Sigmoid colon (tissue), 6 donors: ENCODE measurements at regions not wholly inside any gene's neighbourhood (a gene's known extent, or its start where the extent isn't known, plus 50 kb on each side); places are given as distances from the start of the nearest gene placed in this dataset.
A peak's percentile ranks its signal among the peaks of the same experiment; 100 is the strongest.

Experiments
- DNase-seq: peaks from one replicate; pipeline ENCODE4 v3.0.0-alpha.2; 2019
- H3K27ac ChIP-seq, 4 donors: fragments of 200-600 bp; sonication (generic); one replicate each; pipeline ENCODE4 v1.5.1; 2016 to 2019; ENCODE audit warnings: mild to moderate bottlenecking in 1 of 4
- H3K27me3 ChIP-seq, 3 donors: fragments of 200-600 bp; sonication (generic); one replicate each; pipeline ENCODE4 v1.5.1; 2019; ENCODE audit warnings: mild to moderate bottlenecking in 1 of 3
- H3K36me3 ChIP-seq, 4 donors: fragments of 200-600 bp; sonication (generic); one replicate each; pipeline ENCODE4 v1.5.1; 2016 to 2019
- H3K4me1 ChIP-seq, 4 donors: fragments of 200-600 bp; sonication (generic); one replicate each; pipeline ENCODE4 v1.5.1; 2017 to 2019
- H3K4me3 ChIP-seq, 4 donors: fragments of 200-600 bp; sonication (generic); one replicate each; pipeline ENCODE4 v1.5.1; 2017 to 2019; ENCODE audit warnings: mild to moderate bottlenecking in 2 of 4, moderate library complexity in 1 of 4
- H3K9me3 ChIP-seq, 4 donors: fragments of 200-600 bp in 3 of 4; sonication (generic) in 3 of 4; one replicate each; pipeline versions ENCODE4 v1.5.1 to v1.6.1; 2013 to 2019
- EP300 ChIP-seq, 4 donors: sonication (generic); formaldehyde crosslinking; IDR thresholded peaks; one replicate each; pipeline ENCODE4 v1.6.1; 2017; ENCODE audit warnings: antibody characterized with exemption in 4 of 4
- POLR2A ChIP-seq, 2 donors: fragments of 450-650 bp; IDR thresholded peaks; one replicate each; pipeline ENCODE4 v1.6.1; 2016; ENCODE audit warnings: antibody characterized with exemption in 2 of 2, mild to moderate bottlenecking in 2 of 2, moderate library complexity in 2 of 2
- POLR2AphosphoS5 ChIP-seq, 4 donors: sonication (generic); formaldehyde crosslinking; IDR thresholded peaks; one replicate each; pipeline ENCODE4 v1.6.1; 2017; ENCODE audit warnings: antibody characterized with exemption in 4 of 4
- WGBS, 2 donors: extraction: QIAGEN DNeasy Blood & Tissue Kit; methylation state at CpG; one replicate each; pipeline ENCODE4 v1.1.7; 2013; 5-methylcytosine and 5-hydroxymethylcytosine counted together
- intact Hi-C: fragments of 100-400 bp; cut with DNase I; formaldehyde crosslinking; loops from one replicate; pipeline ENCODE4 v1.15.1; 2023
- TF ChIP-seq, protein P1 (sequence below), 4 experiments: fragments of 450-650 bp in 3 of 4; fragments of 200-600 bp in 1 of 4; IDR thresholded peaks; one replicate each; pipeline ENCODE4 v1.5.1; 2016 to 2019; ENCODE audit warnings: antibody characterized with exemption in 4 of 4, mild to moderate bottlenecking in 3 of 4, moderate library complexity in 2 of 4
- donor health status: healthy with polysubstance abuse.
- donor health status: healthy.

DNA sequence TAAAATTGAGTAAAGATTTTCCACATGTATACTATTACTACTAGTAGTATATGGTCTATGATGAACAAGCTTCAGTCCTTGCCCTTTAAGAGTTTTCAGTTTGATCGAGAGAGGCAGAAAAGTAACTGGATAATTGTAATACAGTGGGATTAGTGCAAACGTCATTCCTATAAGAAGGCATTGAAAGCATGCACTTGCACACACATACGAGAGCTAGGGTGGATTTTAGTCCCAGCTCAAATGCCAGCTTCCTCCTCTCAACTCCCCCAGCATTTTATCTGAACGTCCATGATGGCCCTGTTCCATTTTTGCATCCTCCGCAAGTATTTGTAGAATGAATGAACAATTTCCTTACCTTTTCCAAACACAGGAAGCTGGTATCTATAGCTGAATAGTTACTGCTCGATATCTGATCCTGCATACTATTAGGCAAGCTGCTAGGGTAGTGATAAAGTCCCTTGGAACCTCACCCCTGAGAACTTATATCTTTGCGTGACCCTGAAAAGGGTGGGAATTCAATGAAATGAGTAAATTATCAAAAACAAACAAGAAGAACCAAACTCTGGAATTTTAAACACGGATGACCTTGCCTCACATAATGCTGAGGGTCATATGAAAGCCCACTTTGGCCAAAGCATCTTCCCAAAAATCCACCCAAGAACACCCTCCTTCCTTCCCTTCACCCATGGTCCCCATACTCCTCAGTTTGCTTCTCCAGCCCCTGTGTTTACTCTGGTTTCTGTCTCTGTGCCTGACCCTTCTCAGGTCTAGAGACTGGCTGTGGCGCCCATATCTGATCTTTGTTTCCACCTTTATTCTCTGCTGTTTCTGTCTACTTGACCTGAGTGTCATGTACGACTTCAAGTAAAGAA, 60.5 kb downstream of the TMEM100 start:
- DNase-seq: no peak
- Histone ChIP-seq H3K27ac (no peak overlapping the region), H3K36me3 (no peaks in the 10 kb centered on the region), H3K4me1 (peaks cover 0 to 12% (median under 1%) of the 10 kb centered on the region in 4 donors), H3K27me3 (no peaks in the 10 kb centered on the region), H3K4me3 (no peak overlapping the region), H3K9me3 (no peaks in the 10 kb centered on the region)
- WGBS, 2 donors: 78 to 84% methylated on average over 10 of the region's 10 CpGs
- intact Hi-C loops: no loop called here
- TF ChIP-seq, protein P1, sequence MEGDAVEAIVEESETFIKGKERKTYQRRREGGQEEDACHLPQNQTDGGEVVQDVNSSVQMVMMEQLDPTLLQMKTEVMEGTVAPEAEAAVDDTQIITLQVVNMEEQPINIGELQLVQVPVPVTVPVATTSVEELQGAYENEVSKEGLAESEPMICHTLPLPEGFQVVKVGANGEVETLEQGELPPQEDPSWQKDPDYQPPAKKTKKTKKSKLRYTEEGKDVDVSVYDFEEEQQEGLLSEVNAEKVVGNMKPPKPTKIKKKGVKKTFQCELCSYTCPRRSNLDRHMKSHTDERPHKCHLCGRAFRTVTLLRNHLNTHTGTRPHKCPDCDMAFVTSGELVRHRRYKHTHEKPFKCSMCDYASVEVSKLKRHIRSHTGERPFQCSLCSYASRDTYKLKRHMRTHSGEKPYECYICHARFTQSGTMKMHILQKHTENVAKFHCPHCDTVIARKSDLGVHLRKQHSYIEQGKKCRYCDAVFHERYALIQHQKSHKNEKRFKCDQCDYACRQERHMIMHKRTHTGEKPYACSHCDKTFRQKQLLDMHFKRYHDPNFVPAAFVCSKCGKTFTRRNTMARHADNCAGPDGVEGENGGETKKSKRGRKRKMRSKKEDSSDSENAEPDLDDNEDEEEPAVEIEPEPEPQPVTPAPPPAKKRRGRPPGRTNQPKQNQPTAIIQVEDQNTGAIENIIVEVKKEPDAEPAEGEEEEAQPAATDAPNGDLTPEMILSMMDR (IDR thresholded peaks at IDR 0.05): no peak
- TF ChIP-seq EP300 (IDR thresholded peaks at IDR 0.05) (no peak), POLR2AphosphoS5 (IDR thresholded peaks at IDR 0.05) (no peak), POLR2A (IDR thresholded peaks at IDR 0.05) (no peak)

DNA sequence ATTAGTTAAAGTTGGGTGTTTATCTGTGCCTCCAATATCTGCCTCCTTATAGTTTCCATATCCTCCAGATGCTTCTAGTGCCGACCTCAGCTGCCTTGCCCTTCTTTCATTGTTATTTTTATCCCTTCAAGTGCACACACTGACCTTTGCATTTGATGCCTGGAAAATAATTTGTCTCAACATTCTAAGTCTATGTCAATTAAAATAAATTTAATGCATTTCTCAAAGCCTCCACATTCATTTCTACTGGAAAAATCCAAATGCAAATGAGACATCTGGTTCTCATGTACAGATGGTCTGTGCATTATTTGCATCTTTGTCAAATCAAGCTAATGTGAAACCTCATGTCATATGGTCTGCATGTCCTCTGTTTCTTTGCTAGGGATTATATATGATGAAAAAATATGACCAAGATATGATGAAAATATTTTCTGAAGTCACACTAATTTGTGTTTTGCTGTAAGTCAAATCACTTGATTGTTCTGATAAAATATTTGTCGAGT, 61.4 kb downstream of the TMEM100 start:
- intact Hi-C loops: no loop called here
- H3K4me3 ChIP-seq: no peak overlapping the region
- H3K9me3 ChIP-seq: no peaks in the 10 kb centered on the region
- TF ChIP-seq POLR2A (IDR thresholded peaks at IDR 0.05) (no peak), POLR2AphosphoS5 (IDR thresholded peaks at IDR 0.05) (no peak), EP300 (IDR thresholded peaks at IDR 0.05) (no peak)
- TF ChIP-seq, protein P1 (IDR thresholded peaks at IDR 0.05): no peak
- no peaks in the 10 kb centered on the region for H3K27me3 ChIP-seq
- H3K27ac ChIP-seq: peak overlapping the region in 1 of 4 donors; percentile 50
- 62 to 77% methylated on average over 2 of the region's 2 CpGs for WGBS, 2 donors
- no peak for DNase-seq
- H3K4me1 ChIP-seq: peaks cover 0 to 12% (median 2%) of the 10 kb centered on the region in 4 donors
- no peaks in the 10 kb centered on the region for H3K36me3 ChIP-seq

DNA sequence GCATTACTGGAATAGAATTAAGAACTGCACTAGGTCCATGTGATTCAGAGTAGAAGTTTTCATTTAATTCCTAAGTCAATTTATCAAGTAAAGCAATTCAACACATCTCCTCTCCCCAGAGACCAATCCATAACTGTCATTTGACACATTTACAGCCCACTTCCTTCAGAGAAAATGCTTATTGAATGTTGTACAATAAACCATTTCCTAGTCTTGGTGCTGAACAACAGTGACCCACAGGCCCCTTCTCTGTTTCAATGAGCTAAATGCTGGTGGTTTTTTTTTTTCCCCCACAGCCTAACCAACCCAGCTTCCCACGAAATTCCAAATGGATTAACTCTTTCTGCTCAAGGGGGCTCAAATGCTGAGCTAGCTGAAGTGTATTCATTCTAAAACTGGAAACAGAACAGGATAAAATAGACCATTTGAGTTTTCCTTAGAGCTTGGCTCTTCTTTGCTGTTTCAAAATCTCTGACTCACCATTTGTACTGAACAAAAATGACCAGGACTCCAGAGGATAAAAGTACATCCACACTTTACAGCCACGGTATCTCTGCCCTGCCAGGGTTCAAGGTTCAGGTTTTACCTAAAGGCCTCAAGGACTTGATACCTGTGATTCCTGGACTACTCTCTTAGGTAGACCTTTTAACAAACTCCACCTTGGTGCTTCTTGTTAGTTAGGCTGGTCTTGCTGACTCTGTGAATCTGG, 62.3 kb downstream of the TMEM100 start:
- H3K4me1 ChIP-seq: peaks cover 0 to 19% (median 8%) of the 10 kb centered on the region in 4 donors

DNA sequence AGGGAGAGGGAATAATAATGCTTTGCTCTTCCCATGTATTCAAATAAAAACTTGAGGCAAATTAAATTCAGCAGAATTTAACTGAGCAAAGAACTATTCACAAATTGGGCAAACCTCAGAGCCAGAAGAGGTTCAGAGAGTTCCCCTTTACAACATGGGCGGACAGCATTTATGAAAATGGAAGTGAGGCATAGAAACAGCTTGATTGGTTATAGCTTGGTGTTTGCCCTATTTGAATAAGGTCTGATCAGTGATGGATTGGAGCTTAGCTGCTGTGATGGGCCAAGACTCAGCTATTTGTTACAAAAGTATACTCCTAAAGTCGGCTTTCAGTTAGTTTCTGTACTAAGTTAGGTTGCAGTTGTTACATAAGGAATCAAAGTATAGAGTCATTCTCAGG, 63.0 kb downstream of the TMEM100 start:
- Histone ChIP-seq H3K4me1 (peaks cover 0 to 26% (median 14%) of the 10 kb centered on the region in 4 donors), H3K4me3 (no peak overlapping the region), H3K36me3 (no peaks in the 10 kb centered on the region), H3K27me3 (no peaks in the 10 kb centered on the region), H3K9me3 (no peaks in the 10 kb centered on the region), H3K27ac (peak overlapping the region; percentile 45 to 50 (median 50))
- 74 to 83% methylated on average over 2 of the region's 2 CpGs for WGBS, 2 donors
- no peak for TF ChIP-seq EP300 (IDR thresholded peaks at IDR 0.05)
- no peak for TF ChIP-seq POLR2A (IDR thresholded peaks at IDR 0.05)
- TF ChIP-seq, protein P1 (IDR thresholded peaks at IDR 0.05): no peak
- no peak for TF ChIP-seq POLR2AphosphoS5 (IDR thresholded peaks at IDR 0.05)
- DNase-seq: no peak
- intact Hi-C loops: no loop called here

More for the DNA sequence above, 62.3 kb downstream of the TMEM100 start:
- Histone ChIP-seq H3K4me3 (no peak overlapping the region), H3K27ac (peak overlapping the region; percentile 33 to 50 (median 48)), H3K27me3 (no peaks in the 10 kb centered on the region), H3K36me3 (no peaks in the 10 kb centered on the region), H3K9me3 (no peaks in the 10 kb centered on the region)
- 6 to 30% methylated on average over 2 of the region's 2 CpGs for WGBS, 2 donors
- TF ChIP-seq POLR2A (IDR thresholded peaks at IDR 0.05): no peak
- TF ChIP-seq POLR2AphosphoS5 (IDR thresholded peaks at IDR 0.05): peak; percentile 29 to 77 (median 70)
- TF ChIP-seq, protein P1 (IDR thresholded peaks at IDR 0.05): no peak
- no peak for TF ChIP-seq EP300 (IDR thresholded peaks at IDR 0.05)
- intact Hi-C loops: no loop called here
- DNase-seq: no peak
